ENCODE measurements at regions not wholly inside any gene's neighbourhood (a gene's known extent, or its start where the extent isn't known, plus 50 kb on each side); places are given as distances from the start of the nearest gene placed in this dataset.

- no peak for ATAC-seq
- no peak for TF ChIP-seq ISL1 (CRISPR knock-in tag; IDR thresholded peaks at IDR 0.05)
- TF ChIP-seq ZNF70 (CRISPR knock-in tag; IDR thresholded peaks at IDR 0.05) = no peak
- TF ChIP-seq TCF4 (CRISPR knock-in tag; IDR thresholded peaks at IDR 0.05; ENCODE audit: borderline replicate concordance) = no peak
- no peak for TF ChIP-seq ARNTL (CRISPR knock-in tag; IDR thresholded peaks at IDR 0.05; ENCODE audit: borderline replicate concordance, low read depth)
- no peak for TF ChIP-seq ZNF565 (CRISPR knock-in tag; conservative IDR thresholded peaks at IDR 0.05; ENCODE audit: low read depth)
- TF ChIP-seq POU6F1 (CRISPR knock-in tag; IDR thresholded peaks at IDR 0.05; ENCODE audit: borderline replicate concordance, low read depth) = no peak
- no peak for TF ChIP-seq CREB5 (CRISPR knock-in tag; IDR thresholded peaks at IDR 0.05; ENCODE audit: low read depth)
- no peak for TF ChIP-seq ZFP30 (CRISPR knock-in tag; IDR thresholded peaks at IDR 0.05)
- TF ChIP-seq PPARA (CRISPR knock-in tag; IDR thresholded peaks at IDR 0.05; ENCODE audit: borderline replicate concordance) = no peak
- no peak for TF ChIP-seq RARB (CRISPR knock-in tag; IDR thresholded peaks at IDR 0.05)
- no peak for TF ChIP-seq TOX (CRISPR knock-in tag; IDR thresholded peaks at IDR 0.05; ENCODE audit: borderline replicate concordance)
- TF ChIP-seq ZFP3 (CRISPR knock-in tag; IDR thresholded peaks at IDR 0.05) = no peak
- no peak for TF ChIP-seq OSR1 (CRISPR knock-in tag; IDR thresholded peaks at IDR 0.05)
These were observed 56.4 kb upstream of the CCDC6 start for GRCh38 chr10:59962756-59963155.

DNA sequence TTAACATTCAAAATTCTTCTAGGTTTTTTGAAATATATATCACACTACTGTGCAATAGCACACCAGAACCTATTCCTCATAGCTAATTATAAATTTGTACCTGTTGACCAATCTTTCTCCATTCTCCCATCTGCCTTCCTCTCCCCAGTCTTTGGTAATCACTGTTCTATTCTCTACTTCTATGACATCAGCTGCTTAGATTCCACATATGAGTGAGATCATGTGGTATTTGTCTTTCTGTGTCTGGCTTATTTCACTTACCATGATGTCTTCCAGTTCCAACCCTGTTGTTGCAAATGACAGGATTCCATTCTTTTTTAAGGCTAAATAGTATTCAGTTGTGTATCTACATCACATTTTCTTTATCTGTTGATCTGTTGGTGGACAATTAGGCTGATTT lies 54.4 kb upstream of the CCDC6 start:
- no peak; the same call in 2 of the 3 replicates for ATAC-seq
- TF ChIP-seq ZNF70 (CRISPR knock-in tag; IDR thresholded peaks at IDR 0.05) (no peak), TOX (CRISPR knock-in tag; IDR thresholded peaks at IDR 0.05; ENCODE audit: borderline replicate concordance) (no peak), ZNF565 (CRISPR knock-in tag; conservative IDR thresholded peaks at IDR 0.05; ENCODE audit: low read depth) (no peak), BACH2 (CRISPR knock-in tag; IDR thresholded peaks at IDR 0.05; ENCODE audit: borderline replicate concordance) (no peak), ISL1 (CRISPR knock-in tag; IDR thresholded peaks at IDR 0.05) (no peak), ARNTL (CRISPR knock-in tag; IDR thresholded peaks at IDR 0.05; ENCODE audit: borderline replicate concordance, low read depth) (no peak), PPARA (CRISPR knock-in tag; IDR thresholded peaks at IDR 0.05; ENCODE audit: borderline replicate concordance) (no peak), POU6F1 (CRISPR knock-in tag; IDR thresholded peaks at IDR 0.05; ENCODE audit: borderline replicate concordance, low read depth) (no peak), GLIS3 (CRISPR knock-in tag; IDR thresholded peaks at IDR 0.05) (no peak), ESRRG (CRISPR knock-in tag; IDR thresholded peaks at IDR 0.05) (no peak)

DNA sequence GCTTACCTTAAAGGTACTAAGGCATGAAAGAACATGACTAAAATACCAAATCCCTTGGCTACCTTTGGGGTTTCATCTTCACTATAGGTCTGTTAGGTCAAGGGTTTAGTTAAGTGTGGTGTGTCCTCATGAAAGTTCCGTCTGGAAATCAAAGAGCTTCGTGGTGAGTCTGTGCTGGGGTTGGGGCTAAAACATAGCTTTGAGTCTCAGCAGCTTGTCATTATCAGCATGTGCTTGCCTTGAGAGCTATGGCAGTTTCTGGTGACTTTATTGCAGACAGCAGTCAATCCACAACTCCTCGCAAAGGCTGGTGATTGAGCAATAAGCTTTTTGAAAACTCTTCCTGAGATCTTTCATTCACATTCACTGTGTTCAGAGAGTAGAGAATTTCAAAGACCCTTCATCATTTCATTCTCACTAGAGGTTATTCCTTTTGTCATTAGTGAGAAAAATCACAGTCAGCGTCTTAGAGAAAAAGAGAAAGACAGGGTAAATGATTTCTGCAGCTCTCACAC lies 53.2 kb upstream of the CCDC6 start:
- ATAC-seq = no peak
- TF ChIP-seq TCF4 (CRISPR knock-in tag; IDR thresholded peaks at IDR 0.05; ENCODE audit: borderline replicate concordance) = no peak
- no peak for TF ChIP-seq ZFP3 (CRISPR knock-in tag; IDR thresholded peaks at IDR 0.05)
- no peak for TF ChIP-seq RARB (CRISPR knock-in tag; IDR thresholded peaks at IDR 0.05)
- TF ChIP-seq CREB5 (CRISPR knock-in tag; IDR thresholded peaks at IDR 0.05; ENCODE audit: low read depth) = no peak
- TF ChIP-seq POU6F1 (CRISPR knock-in tag; IDR thresholded peaks at IDR 0.05; ENCODE audit: borderline replicate concordance, low read depth) = no peak
- TF ChIP-seq BACH2 (CRISPR knock-in tag; IDR thresholded peaks at IDR 0.05; ENCODE audit: borderline replicate concordance) = no peak

- no peak for ATAC-seq
- no peak for TF ChIP-seq RARB (CRISPR knock-in tag; IDR thresholded peaks at IDR 0.05)
- no peak for TF ChIP-seq ISL1 (CRISPR knock-in tag; IDR thresholded peaks at IDR 0.05)
- no peak for TF ChIP-seq ZNF70 (CRISPR knock-in tag; IDR thresholded peaks at IDR 0.05)
- no peak for TF ChIP-seq ZFP3 (CRISPR knock-in tag; IDR thresholded peaks at IDR 0.05)
- TF ChIP-seq PPARA (CRISPR knock-in tag; IDR thresholded peaks at IDR 0.05; ENCODE audit: borderline replicate concordance) = no peak
- no peak for TF ChIP-seq ZNF565 (CRISPR knock-in tag; conservative IDR thresholded peaks at IDR 0.05; ENCODE audit: low read depth)
- TF ChIP-seq ZFP30 (CRISPR knock-in tag; IDR thresholded peaks at IDR 0.05) = no peak
- TF ChIP-seq CSDC2 (CRISPR knock-in tag; IDR thresholded peaks at IDR 0.05) = no peak
- TF ChIP-seq TCF4 (CRISPR knock-in tag; IDR thresholded peaks at IDR 0.05; ENCODE audit: borderline replicate concordance) = no peak
- no peak for TF ChIP-seq OSR1 (CRISPR knock-in tag; IDR thresholded peaks at IDR 0.05)
- TF ChIP-seq TOX (CRISPR knock-in tag; IDR thresholded peaks at IDR 0.05; ENCODE audit: borderline replicate concordance) = no peak
- TF ChIP-seq BACH2 (CRISPR knock-in tag; IDR thresholded peaks at IDR 0.05; ENCODE audit: borderline replicate concordance) = no peak
- TF ChIP-seq ESRRG (CRISPR knock-in tag; IDR thresholded peaks at IDR 0.05) = no peak
- TF ChIP-seq, protein P1, sequence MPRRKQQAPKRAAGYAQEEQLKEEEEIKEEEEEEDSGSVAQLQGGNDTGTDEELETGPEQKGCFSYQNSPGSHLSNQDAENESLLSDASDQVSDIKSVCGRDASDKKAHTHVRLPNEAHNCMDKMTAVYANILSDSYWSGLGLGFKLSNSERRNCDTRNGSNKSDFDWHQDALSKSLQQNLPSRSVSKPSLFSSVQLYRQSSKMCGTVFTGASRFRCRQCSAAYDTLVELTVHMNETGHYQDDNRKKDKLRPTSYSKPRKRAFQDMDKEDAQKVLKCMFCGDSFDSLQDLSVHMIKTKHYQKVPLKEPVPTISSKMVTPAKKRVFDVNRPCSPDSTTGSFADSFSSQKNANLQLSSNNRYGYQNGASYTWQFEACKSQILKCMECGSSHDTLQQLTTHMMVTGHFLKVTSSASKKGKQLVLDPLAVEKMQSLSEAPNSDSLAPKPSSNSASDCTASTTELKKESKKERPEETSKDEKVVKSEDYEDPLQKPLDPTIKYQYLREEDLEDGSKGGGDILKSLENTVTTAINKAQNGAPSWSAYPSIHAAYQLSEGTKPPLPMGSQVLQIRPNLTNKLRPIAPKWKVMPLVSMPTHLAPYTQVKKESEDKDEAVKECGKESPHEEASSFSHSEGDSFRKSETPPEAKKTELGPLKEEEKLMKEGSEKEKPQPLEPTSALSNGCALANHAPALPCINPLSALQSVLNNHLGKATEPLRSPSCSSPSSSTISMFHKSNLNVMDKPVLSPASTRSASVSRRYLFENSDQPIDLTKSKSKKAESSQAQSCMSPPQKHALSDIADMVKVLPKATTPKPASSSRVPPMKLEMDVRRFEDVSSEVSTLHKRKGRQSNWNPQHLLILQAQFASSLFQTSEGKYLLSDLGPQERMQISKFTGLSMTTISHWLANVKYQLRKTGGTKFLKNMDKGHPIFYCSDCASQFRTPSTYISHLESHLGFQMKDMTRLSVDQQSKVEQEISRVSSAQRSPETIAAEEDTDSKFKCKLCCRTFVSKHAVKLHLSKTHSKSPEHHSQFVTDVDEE (CRISPR knock-in tag; IDR thresholded peaks at IDR 0.05) = no peak
- TF ChIP-seq ZC3H10 (CRISPR knock-in tag; IDR thresholded peaks at IDR 0.05) = no peak
- TF ChIP-seq, protein P2, sequence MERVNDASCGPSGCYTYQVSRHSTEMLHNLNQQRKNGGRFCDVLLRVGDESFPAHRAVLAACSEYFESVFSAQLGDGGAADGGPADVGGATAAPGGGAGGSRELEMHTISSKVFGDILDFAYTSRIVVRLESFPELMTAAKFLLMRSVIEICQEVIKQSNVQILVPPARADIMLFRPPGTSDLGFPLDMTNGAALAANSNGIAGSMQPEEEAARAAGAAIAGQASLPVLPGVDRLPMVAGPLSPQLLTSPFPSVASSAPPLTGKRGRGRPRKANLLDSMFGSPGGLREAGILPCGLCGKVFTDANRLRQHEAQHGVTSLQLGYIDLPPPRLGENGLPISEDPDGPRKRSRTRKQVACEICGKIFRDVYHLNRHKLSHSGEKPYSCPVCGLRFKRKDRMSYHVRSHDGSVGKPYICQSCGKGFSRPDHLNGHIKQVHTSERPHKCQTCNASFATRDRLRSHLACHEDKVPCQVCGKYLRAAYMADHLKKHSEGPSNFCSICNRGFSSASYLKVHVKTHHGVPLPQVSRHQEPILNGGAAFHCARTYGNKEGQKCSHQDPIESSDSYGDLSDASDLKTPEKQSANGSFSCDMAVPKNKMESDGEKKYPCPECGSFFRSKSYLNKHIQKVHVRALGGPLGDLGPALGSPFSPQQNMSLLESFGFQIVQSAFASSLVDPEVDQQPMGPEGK (CRISPR knock-in tag; IDR thresholded peaks at IDR 0.05; ENCODE audit: borderline replicate concordance) = no peak
These were observed 52.5 kb upstream of the CCDC6 start for GRCh38 chr10:59958882-59959281.

All from SK-N-SH treated with all-trans-retinoic acid at 6 μM for 48 hours (cell line).